Lung microvascular endothelial cell (primary cell): ENCODE measurements at regions not wholly inside any gene's neighbourhood (a gene's known extent, or its start where the extent isn't known, plus 50 kb on each side); places are given as distances from the start of the nearest gene placed in this dataset.
"Not testable (repeated sequence)": the region's sequence is repeated elsewhere in the genome, so short reads cannot be mapped to it uniquely, and the experiment has no call there.

Experiments used
- DNase-seq, 2 donors: peaks; one replicate each; pipeline versions ENCODE4 v3.0.0 to v3.0.0-alpha.2; 2010; ENCODE audit warnings: low read depth in 2 of 2

- no peak for DNase-seq
These were observed 622.5 kb upstream of the GHITM start for GRCh38 chr10:83516788-83517187.

GRCh38 chr10:83517456-83517855 lies 621.9 kb upstream of the GHITM start:
- DNase-seq = no peak

- no peak for DNase-seq
These were observed 620.5 kb upstream of the GHITM start for GRCh38 chr10:83518779-83519178.

GRCh38 chr10:83520386-83520785 lies 618.9 kb upstream of the GHITM start:
- not testable (repeated sequence) for DNase-seq

- DNase-seq = no peak
These were observed 616.9 kb upstream of the GHITM start for GRCh38 chr10:83522456-83522855.

- peak in 1 of 2 donors; percentile 3 for DNase-seq
These were observed 616.4 kb upstream of the GHITM start for GRCh38 chr10:83522881-83523386.

GRCh38 chr10:83527934-83528333 lies 611.4 kb upstream of the GHITM start:
- no peak for DNase-seq

GRCh38 chr10:83533290-83533689 lies 606.0 kb upstream of the GHITM start:
- no peak for DNase-seq

GRCh38 chr10:83536426-83536825 lies 602.9 kb upstream of the GHITM start:
- no peak for DNase-seq

- no peak for DNase-seq
These were observed 601.3 kb upstream of the GHITM start for GRCh38 chr10:83538047-83538446.

GRCh38 chr10:83539528-83540308 lies 599.6 kb upstream of the GHITM start:
- peak in 1 of 2 donors; percentile 7 for DNase-seq

GRCh38 chr10:83541046-83541445 lies 598.3 kb upstream of the GHITM start:
- no peak for DNase-seq

GRCh38 chr10:83542774-83543411 lies 596.4 kb upstream of the GHITM start:
- DNase-seq = no peak

- DNase-seq = no peak
These were observed 595.4 kb upstream of the GHITM start for GRCh38 chr10:83543691-83544462.

- DNase-seq = no peak
These were observed 593.4 kb upstream of the GHITM start for GRCh38 chr10:83545901-83546391.

- DNase-seq = not testable (repeated sequence)
These were observed 588.1 kb upstream of the GHITM start for GRCh38 chr10:83551190-83551589.

- DNase-seq = no peak
These were observed 585.9 kb upstream of the GHITM start for GRCh38 chr10:83553366-83553765.

GRCh38 chr10:83555264-83555663 lies 584.0 kb upstream of the GHITM start:
- DNase-seq = no peak

- DNase-seq = peak in 1 of 2 donors; percentile 11
These were observed 576.9 kb upstream of the GHITM start for GRCh38 chr10:83562381-83562780.

GRCh38 chr10:83564889-83565588 lies 574.3 kb upstream of the GHITM start:
- no peak for DNase-seq

- DNase-seq = no peak
These were observed 567.3 kb upstream of the GHITM start for GRCh38 chr10:83572036-83572435.
